ENCODE measurements at regions not wholly inside any gene's neighbourhood (a gene's known extent, or its start where the extent isn't known, plus 50 kb on each side); places are given as distances from the start of the nearest gene placed in this dataset.

- H3K27ac ChIP-seq (replicated peaks) = no peak overlapping the region
- no peak for DNase-seq (ENCODE audit: low read depth in 1 of 2, low spot score in 1 of 2)
- no peak for TF ChIP-seq POLR2AphosphoS5 (IDR thresholded peaks at IDR 0.05; ENCODE audit: low read depth)
- no peak overlapping the region for H3K4me3 ChIP-seq (replicated peaks; ENCODE audit: insufficient read depth, low read length)
- no peaks in the 10 kb centered on the region for H3K27me3 ChIP-seq (ENCODE audit: insufficient read depth, poor library complexity, severe bottlenecking)
These were observed 194.4 kb downstream of the ARRDC4 start for GRCh38 chr15:98154863-98155262.

- Histone ChIP-seq H3K27me3 (ENCODE audit: insufficient read depth, poor library complexity, severe bottlenecking) (no peaks in the 10 kb centered on the region), H3K4me3 (replicated peaks; ENCODE audit: insufficient read depth, low read length) (no peak overlapping the region), H3K27ac (replicated peaks) (no peak overlapping the region)
- no peak for DNase-seq (ENCODE audit: low read depth in 1 of 2, low spot score in 1 of 2)
- TF ChIP-seq SPI1 (IDR thresholded peaks at IDR 0.05; ENCODE audit: borderline replicate concordance, low read depth) (no peak), GABPA (IDR thresholded peaks at IDR 0.05; ENCODE audit: low read depth) (no peak), CTCF (IDR thresholded peaks at IDR 0.05; ENCODE audit: insufficient read depth, low read length) (no peak), POLR2AphosphoS5 (IDR thresholded peaks at IDR 0.05; ENCODE audit: low read depth) (no peak), REST (IDR thresholded peaks at IDR 0.05; ENCODE audit: insufficient replicate concordance, low read depth) (no peak)
These were observed 194.9 kb downstream of the ARRDC4 start for GRCh38 chr15:98155356-98155755.

GRCh38 chr15:98160236-98160635 lies 199.7 kb downstream of the ARRDC4 start:
- H3K27ac ChIP-seq (replicated peaks) = no peak overlapping the region
- H3K27me3 ChIP-seq (ENCODE audit: insufficient read depth, poor library complexity, severe bottlenecking) = no peaks in the 10 kb centered on the region
- TF ChIP-seq GABPA (IDR thresholded peaks at IDR 0.05; ENCODE audit: low read depth) = no peak
- DNase-seq (ENCODE audit: low read depth in 1 of 2, low spot score in 1 of 2) = no peak
- H3K4me3 ChIP-seq (replicated peaks; ENCODE audit: insufficient read depth, low read length) = no peak overlapping the region

- H3K27me3 ChIP-seq (ENCODE audit: insufficient read depth, poor library complexity, severe bottlenecking) = peaks cover 4% of the 10 kb centered on the region
- no peak overlapping the region for H3K4me3 ChIP-seq (replicated peaks; ENCODE audit: insufficient read depth, low read length)
- DNase-seq (ENCODE audit: low read depth in 1 of 2, low spot score in 1 of 2) = no peak
- no peak overlapping the region for H3K27ac ChIP-seq (replicated peaks)
- TF ChIP-seq GABPA (IDR thresholded peaks at IDR 0.05; ENCODE audit: low read depth) (no peak), REST (IDR thresholded peaks at IDR 0.05; ENCODE audit: insufficient replicate concordance, low read depth) (no peak), SPI1 (IDR thresholded peaks at IDR 0.05; ENCODE audit: borderline replicate concordance, low read depth) (no peak), POLR2AphosphoS5 (IDR thresholded peaks at IDR 0.05; ENCODE audit: low read depth) (no peak), CTCF (IDR thresholded peaks at IDR 0.05; ENCODE audit: insufficient read depth, low read length) (no peak)
These were observed 203.0 kb downstream of the ARRDC4 start for GRCh38 chr15:98163319-98164045.

GRCh38 chr15:98164571-98164970 lies 204.1 kb downstream of the ARRDC4 start:
- Histone ChIP-seq H3K27ac (replicated peaks) (no peak overlapping the region), H3K4me3 (replicated peaks; ENCODE audit: insufficient read depth, low read length) (no peak overlapping the region)
- TF ChIP-seq GABPA (IDR thresholded peaks at IDR 0.05; ENCODE audit: low read depth) (no peak), POLR2AphosphoS5 (IDR thresholded peaks at IDR 0.05; ENCODE audit: low read depth) (no peak), REST (IDR thresholded peaks at IDR 0.05; ENCODE audit: insufficient replicate concordance, low read depth) (no peak), SPI1 (IDR thresholded peaks at IDR 0.05; ENCODE audit: borderline replicate concordance, low read depth) (no peak), CTCF (IDR thresholded peaks at IDR 0.05; ENCODE audit: insufficient read depth, low read length) (no peak)

More at GRCh38 chr15:98164571-98164970, 204.1 kb downstream of the ARRDC4 start:
- no peak for DNase-seq (ENCODE audit: low read depth in 1 of 2, low spot score in 1 of 2)
- peaks cover 4% of the 10 kb centered on the region for H3K27me3 ChIP-seq (ENCODE audit: insufficient read depth, poor library complexity, severe bottlenecking)
